GM19328 (cell line): ENCODE measurements at regions not wholly inside any gene's neighbourhood (a gene's known extent, or its start where the extent isn't known, plus 50 kb on each side); places are given as distances from the start of the nearest gene placed in this dataset.

Experiments used
- ATAC-seq: cut with Tn5 transposase; IDR thresholded peaks from one replicate; pipeline ENCODE4 v1.9.1; 2021; ENCODE audit warnings: mild to moderate bottlenecking, moderate library complexity; ENCODE audit not compliant: unreplicated experiment

DNA sequence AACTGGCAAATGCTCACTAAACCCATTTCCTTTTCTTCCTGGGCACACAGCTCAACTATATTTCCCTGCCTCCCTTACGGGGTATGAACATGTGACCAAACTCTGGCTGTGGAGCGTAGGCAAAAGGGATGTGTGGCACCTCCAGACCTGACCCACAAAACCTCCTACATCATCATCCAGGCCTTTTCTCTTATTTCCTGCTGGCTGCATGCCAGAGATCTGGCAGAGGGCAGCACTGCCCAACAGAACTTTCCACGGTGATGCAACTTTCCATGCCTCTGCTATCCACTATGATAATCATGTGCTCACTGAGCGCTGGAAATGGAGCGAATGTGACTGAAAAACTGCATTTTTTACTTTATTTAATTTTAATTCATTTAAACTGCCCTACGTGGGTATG, 99.6 kb upstream of the CACNA1E start:
- no peak for ATAC-seq

DNA sequence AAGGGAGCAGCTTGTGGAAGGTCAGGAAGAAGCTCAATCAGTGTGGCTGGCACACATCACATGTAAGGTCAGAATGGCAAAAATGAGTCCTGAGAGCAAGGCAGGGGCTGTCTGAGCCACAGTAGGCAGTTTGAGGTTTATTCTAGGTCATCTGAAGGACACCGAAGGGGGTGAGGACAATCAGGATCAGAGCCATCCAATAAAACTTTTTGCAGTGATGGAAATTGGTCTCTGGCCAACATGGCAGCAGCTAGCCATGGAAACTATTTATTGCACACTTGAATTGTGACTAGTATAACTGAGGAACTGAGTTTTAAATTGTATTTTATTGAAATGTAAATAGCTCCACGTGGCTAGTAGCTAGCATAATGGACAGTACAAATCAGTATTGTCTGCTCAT, 97.0 kb upstream of the CACNA1E start:
- no peak for ATAC-seq

DNA sequence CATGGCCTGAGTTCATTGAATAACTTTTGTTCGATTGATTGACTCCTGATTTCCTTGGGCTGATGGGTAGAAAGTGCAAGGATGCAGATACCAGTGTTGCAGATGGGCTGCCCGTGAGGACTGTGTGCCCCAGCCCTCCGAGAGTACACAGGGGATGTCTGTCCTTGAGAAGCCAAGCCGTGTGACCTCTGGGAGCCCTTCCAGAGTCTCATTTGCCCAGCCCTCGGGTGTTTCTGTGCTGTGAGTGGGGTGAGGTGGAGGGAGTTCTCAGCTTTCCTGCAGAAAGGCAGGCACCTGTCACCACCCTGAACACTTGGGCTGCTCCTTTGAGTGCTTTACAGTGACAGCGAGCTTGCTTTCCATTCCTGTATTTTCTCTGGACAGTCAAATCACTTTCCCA, 96.4 kb upstream of the CACNA1E start:
- ATAC-seq = no peak

DNA sequence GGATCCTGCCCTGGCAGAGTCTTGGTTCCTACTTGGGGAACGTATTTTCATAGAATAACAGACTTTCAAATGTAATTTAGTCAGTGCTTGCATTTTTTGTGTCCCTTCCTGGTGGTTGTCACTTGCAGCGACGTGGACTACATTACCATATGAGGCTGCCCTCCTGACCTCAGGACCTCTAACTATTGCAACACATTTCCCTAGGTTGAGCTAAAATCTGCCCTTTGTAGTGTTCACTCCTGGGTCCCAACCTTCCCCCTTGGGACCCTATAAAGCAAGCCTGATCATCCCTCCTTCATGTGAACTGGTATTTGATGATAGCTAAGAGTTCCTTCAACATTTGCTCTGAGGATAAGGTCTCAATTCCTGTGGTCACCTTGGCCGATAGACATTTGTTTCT, 95.6 kb upstream of the CACNA1E start:
- no peak for ATAC-seq

DNA sequence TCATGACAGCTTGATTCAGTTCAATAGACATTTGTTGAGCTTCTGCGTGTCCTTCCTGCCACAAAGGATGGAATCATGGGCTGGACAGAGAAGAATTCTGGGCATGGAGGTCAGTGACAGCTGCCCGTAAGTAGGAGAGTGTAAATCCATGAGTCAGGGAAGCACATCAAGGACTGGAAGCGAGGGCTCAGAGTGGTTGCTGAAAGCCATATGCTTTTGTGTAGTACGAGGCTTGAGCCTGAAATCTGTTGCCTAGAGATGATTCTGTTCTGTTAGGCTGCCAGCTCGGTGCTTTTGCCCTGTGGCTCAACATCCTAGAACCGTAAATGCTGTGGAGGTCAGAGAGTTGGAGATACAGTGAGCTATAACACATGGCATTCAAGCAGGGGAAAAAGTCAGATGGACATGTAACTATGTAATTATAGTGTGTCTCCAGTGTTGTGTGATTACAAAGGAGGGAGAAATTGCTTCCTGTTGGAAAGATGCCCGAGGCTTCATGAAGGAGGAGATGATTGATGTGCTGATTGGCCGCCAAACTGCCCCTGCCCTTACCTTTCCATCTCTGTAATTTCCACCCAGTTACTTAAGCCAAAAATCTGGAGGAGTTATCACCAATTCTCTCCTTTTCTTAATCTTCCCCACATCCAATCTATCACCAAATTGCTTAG, 92.8 kb upstream of the CACNA1E start:
- no peak for ATAC-seq

DNA sequence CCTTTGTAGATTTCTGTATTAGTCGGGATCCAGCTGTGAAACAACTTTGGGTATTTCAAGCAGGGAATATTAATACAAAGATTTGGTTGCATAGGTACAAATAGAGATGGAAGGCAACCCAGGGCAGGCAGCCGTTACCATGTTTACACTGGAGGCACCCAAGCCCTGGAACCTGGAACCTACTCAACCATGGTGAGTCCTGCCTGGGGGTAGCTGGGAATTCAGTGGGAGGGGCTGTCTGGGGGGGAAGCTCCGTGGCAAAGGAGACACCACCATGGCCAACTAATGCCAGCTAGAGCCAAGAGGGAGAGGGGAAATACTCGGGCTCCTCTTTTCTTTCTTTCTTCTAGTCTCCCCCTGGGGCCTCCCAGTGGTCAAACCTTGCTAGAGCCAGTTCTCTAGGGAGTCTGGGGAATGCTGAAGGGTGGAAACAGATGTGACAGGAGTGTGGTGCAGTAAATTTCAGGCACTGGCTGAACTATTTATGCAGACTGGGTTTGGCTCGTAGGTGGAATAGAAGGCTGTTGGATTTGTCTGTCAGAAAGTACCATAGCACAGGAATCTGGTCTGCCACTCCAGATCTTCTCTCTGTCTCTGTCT, 91.9 kb upstream of the CACNA1E start:
- no peak for ATAC-seq

DNA sequence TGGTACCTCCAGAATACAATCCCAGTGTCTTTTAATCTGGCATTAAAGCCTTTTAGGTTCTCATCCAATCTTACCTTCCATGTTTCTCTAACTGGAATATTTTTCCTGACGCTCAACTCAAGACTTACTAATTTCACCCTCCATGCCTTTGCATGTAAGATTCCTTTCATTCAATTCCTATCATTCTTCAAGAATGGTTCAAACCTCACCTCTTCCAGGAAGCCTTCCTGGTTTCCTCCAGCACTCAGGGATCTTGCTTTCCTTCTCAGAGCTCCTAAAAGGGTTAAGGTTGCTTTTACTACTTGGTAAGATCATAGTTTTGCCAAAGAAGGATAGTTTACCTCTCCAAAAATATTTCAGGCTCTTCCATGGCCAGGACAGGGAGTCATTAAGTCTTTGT, 91.2 kb upstream of the CACNA1E start:
- no peak for ATAC-seq

DNA sequence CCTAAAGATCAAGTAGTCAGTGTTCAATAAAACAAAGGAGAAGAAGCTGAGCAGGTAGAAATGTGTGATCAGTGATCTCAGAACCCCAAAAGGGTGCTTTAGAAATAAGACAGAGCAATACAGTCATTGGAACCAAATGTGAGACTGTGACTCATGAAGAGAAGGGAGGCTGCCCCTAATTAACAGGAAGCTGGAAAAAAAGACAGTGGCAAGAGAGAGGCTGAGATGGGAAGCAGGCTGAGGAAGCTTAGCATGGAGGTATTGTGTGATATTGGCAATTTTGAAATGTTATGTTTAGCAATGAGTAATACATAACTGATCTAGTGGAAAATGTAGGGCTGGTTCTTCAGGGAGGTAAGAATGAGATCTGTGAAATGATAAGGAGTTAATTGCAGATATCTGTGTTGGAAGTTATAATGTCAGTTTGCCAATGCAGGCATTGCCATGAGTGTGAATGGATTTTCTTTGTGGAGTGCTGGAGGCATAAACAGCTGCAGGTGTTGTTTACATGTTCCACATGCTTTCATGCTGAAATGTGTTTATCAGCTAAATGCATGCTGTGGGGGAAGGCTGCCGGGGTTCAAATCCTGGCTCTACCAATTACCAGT, 90.6 kb upstream of the CACNA1E start:
- ATAC-seq = no peak

DNA sequence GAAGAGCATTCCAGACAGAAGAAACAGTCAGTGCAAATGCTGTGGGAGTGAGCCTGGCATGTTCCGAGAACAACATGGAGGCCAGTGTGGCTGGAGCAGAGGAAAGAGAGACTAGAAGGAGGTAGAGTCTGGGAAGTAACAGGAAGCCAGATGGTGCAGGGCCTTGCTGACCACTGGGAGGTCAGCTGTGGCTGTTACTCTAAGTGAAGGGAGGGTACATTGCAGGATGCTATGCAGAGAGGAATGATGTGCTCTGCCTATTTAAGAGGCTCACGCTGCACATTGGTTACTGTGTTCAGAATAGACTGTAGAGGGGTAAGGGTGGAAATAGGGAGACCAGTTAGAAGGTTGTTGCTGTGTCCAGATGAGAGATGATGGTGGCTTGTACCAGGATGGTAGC, 88.6 kb upstream of the CACNA1E start:
- ATAC-seq = no peak

DNA sequence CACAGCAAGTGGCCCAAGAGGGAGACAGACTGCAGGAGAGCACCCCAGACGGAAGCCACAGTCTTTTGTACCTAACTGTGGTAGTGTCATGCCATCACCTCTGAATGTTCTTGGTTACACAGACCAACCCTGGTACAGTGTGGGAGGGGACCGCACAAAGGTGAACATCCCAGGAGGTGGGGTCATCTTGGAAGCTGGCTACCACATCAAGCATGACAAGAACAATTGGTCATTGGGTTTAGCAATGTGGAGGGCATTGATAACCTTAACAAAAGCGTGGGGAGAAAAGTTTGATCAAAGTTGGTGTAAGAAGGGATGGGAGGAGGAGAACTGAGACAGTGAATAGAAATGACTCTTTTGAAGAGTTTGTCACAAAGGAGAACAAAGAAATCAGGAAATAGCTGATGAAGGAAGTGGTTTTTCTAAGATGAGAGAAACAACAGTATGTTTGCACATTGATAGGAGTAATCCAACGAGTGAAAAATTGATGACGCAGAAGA, 87.1 kb upstream of the CACNA1E start:
- ATAC-seq = no peak

DNA sequence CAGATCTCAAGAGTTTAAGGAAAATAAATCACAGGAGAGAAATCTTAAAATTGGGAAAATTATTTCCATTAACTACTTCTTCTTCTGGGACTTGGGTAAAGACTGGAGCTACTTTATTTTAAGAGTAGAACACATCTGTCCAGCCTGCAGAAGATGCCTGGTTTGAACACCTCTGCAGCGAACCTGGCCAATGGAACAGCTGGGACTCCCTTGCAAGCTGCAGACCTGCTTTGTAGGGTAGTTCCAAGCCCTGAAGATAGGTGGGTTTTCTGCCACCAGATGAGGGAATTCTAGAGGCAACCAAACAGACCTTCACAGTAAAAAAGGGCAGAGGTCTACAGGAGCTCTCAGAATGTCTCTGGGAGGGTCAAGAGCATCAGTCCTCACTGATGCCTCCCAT, 86.5 kb upstream of the CACNA1E start:
- ATAC-seq = no peak

DNA sequence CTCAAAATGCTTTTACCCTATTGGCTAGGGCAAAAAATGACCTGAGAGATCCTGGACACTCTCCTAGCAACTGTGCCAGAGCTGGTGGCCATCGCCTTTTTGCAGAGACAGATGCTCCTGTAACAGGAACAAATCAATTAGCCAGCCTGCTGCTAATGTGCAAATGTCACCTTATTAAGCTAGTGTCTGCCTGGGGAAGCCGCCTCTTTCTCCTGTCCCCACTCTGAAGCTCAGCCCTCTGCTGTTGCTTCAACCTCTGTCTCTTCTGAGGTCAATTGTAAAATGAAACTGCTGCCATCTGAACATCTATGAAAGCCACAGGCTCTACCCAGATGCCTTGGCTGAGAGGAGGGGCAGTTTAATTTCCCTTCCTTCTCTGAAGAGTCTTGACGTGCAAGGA, 85.5 kb upstream of the CACNA1E start:
- ATAC-seq = peak; percentile 52

DNA sequence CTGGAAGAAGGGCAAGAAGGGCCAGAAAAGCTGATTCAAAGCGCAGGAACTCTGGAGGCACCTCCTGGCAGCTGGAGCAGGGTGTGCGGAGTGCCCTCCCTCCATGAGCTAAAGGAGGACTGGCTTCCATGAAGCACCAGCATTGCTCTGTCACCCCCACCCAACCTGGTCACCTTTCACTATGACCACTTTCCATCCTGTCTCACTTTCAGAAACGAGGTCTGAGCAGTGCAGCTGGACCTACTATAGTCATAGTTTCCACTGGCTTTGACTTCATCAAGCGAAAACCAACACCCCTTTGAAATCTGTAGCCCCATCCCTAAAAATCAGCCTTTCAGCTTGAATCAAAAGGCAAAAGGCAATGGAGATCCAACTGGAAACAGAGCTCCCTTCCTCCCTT, 84.8 kb upstream of the CACNA1E start:
- ATAC-seq = peak; percentile 69

DNA sequence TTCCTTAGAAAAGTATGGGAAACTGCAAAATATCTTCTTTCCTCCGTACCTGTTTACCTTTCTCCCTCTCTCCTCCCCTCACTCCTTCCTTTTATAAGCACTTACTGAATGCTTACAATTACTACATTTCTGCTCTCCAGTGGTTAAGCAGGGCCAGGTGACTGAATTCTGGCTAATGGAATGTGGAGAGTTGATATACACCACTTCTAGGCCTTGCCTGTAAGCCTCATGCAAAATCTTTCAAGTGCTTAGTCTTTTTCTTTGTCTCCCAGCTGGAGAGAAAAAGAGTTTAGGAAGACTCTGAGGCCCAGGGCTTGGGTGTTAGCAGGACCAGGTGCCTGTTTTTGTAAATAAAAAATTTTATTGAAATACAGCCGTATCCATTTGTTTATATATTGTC, 77.7 kb upstream of the CACNA1E start:
- ATAC-seq = no peak

DNA sequence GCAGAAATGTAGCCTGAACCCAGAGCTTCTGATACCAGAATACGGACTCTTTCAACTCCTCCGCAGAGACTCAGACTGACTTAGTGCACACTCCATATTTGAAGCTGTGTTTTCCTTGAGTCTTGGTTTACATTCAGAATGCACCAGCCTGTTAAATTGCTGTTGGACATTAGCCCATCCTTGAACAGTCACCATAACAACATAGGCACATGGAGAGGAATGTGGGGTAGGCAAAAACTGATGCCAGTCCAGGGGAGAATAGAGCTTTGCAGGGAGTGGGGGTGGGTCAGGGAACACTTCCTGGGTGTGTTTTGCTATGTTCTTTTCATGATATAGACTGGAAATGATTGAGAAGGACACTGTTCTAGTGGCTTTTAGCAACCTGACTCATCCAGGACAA, 76.3 kb upstream of the CACNA1E start:
- ATAC-seq = no peak

DNA sequence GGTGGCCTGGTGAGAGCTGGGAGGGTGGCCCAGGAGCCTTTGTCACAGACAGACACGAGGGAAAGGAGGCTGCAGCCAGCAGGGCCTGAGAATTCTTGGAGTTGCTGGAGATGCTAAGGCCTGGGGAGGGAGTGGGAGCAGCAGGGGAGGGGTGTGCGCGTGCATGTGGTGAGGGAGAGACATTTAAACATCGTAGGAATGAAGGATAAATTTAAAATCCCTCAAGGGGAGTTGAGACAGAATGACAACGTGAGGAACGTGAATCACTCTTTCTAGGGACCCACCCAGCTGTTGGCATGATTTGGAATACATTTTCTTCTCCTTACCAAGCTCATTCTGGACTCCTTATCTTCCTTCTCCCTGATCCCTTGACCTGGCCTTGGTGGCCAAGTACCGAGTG, 73.3 kb upstream of the CACNA1E start:
- no peak for ATAC-seq

DNA sequence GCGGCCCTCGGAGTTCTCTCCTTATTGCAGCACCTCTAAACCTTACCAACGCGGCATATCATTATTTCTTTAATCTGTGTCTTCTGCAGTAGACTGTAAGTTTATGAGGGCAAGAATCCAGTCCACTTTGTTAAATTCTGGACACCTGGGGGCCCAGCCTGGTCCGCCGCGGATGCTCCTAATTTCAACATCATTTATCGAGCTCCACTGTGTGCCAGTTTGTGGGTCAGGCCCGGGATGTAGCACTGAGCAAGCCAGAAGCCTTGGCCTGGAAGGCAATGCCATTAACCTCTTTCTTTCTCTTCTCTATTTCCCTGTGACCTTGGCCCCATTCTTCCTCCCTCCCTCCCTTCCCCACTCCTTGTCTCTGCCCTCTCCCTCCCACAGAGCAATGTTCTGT, 70.6 kb upstream of the CACNA1E start:
- ATAC-seq = no peak

DNA sequence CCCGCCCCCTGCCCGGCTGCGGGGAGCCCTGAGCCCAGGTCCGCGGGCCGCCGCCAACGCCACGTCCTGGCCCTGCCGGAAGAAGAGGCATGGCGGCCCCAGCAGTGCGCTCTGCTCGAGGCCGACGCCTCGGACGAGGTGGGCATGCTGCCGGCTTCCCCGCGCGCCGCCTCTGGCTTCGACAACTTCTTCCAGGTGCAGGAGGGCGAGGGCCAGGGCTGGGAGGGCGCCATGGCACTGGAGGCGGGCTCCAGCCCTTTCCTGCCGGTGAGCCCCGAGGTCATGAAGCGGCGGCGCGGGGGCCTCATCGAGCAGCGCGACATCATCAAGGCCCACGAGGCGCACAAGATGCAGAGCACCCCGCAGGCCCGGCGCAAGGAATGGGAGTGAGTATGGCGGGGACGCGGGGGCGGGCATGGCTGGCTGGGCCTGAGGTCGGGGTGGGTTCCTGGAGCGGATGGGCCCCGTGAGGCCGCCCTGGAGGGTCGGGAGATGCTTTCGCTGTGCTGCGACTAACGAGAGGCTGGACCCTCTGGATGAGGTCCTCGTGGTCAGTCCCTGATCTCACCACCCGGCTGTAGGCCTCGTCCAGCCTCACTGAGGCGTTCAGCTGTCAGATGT, 70.0 kb upstream of the CACNA1E start:
- no peak for ATAC-seq

DNA sequence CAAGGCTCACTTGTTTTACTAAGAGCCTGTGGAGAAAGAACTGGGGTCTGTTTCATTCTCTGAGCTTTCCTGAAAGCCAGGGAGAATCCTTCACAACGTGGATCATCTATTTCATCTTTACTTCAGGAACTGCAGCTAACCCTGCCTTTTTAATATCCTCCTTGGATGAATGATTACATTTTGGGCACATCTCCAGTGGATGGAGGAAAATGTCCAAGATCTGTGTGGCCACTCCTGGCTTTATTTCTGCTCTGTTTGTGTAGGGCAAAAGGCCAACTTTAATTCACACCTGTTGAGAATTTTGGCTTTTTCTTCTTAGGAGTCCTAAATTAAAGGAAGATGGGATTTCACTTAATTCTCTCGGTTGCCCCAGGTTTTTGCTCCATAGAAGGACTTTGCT, 69.5 kb upstream of the CACNA1E start:
- ATAC-seq = no peak

DNA sequence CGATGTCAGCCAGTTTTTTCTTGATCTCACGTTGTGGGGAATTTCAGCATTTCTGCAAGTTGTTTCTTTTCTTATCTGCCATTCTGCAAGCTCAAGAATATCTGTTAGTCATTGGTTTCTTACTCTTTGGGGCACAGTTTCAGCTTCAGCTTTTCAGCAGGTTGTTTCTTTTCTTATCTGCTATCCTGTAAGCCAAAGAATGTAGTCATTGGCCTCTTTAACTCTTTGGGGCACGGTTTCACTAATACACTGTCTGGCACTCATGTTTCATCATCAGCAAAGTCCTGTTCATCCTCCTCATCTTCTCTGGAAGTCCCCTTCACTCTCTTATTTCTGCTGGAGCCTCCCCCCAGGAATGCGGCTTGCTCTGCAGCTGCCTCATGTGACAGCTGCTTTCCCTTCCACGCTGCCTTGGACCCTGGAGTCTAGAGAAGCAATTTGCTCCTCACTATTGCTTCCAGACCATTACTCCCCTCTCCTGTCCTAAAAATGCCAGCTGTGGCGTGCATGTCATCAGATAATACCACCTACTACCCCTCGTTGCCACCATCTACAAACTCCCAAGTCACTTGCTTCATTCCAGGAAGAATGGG, 67.0 kb upstream of the CACNA1E start:
- no peak for ATAC-seq

DNA sequence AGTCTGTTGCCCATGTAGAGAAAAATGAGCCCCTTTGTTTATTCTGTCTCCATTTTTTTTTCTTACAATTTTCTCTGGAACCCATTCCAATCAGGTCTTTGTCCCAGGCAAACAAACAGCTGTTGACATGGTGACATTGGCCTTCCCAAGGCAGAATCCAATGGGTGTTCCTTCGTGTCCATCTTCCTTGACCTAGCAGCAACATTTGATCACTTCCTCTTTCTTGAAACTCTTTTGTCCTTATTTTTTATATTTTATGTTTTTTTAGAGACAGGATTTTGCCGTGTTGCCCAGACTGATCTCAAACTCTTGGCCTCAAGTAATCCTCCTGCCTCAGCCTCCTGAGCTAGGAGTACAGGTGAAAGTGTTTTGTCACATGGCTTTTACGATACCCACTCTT, 65.4 kb upstream of the CACNA1E start:
- no peak for ATAC-seq
